ENCODE measurements at regions not wholly inside any gene's neighbourhood (a gene's known extent, or its start where the extent isn't known, plus 50 kb on each side); places are given as distances from the start of the nearest gene placed in this dataset.

- 85 to 86% methylated on average over 6 of the region's 6 CpGs for WGBS, 2 donors
- no peak for DNase-seq (ENCODE audit: low spot score in 2 of 2)
- no peak for TF ChIP-seq CTCF (IDR thresholded peaks at IDR 0.05)
- TF ChIP-seq POLR2A (IDR thresholded peaks at IDR 0.05): no peak
- no peak overlapping the region for H3K4me3 ChIP-seq (ENCODE audit: low read depth, poor library complexity, severe bottlenecking)
- intact Hi-C loops (cut with DNase I; ENCODE audit: low total_unique reads): no loop called here
These were observed 279.1 kb upstream of the PLET1 start for GRCh38 chr11:112539741-112540140.

- 65 to 68% methylated on average over 2 of the region's 2 CpGs for WGBS, 2 donors
- no peak for DNase-seq (ENCODE audit: low spot score in 2 of 2)
- no peak for TF ChIP-seq CTCF (IDR thresholded peaks at IDR 0.05)
- no peak for TF ChIP-seq POLR2A (IDR thresholded peaks at IDR 0.05)
- H3K4me3 ChIP-seq (ENCODE audit: low read depth, poor library complexity, severe bottlenecking): no peak overlapping the region
- intact Hi-C loops (cut with DNase I; ENCODE audit: low total_unique reads): no loop called here
These were observed 279.6 kb upstream of the PLET1 start for GRCh38 chr11:112540261-112540660.

- TF ChIP-seq CTCF (IDR thresholded peaks at IDR 0.05) (no peak), POLR2A (IDR thresholded peaks at IDR 0.05) (no peak)
- H3K4me3 ChIP-seq (ENCODE audit: low read depth, poor library complexity, severe bottlenecking): no peak overlapping the region
- intact Hi-C loops (cut with DNase I; ENCODE audit: low total_unique reads): no loop called here
- no peak for DNase-seq (ENCODE audit: low spot score in 2 of 2)
- 75% methylated on average over 3 of the region's 3 CpGs for WGBS, 2 donors
These were observed 280.7 kb upstream of the PLET1 start for GRCh38 chr11:112541140-112542046.

- WGBS, 2 donors: 88 to 94% methylated on average over 1 of the region's 1 CpG
- H3K4me3 ChIP-seq (ENCODE audit: low read depth, poor library complexity, severe bottlenecking): no peak overlapping the region
- no peak for TF ChIP-seq CTCF (IDR thresholded peaks at IDR 0.05)
- DNase-seq (ENCODE audit: low spot score in 2 of 2): no peak
- intact Hi-C loops (cut with DNase I; ENCODE audit: low total_unique reads): no loop called here
These were observed 281.8 kb upstream of the PLET1 start for GRCh38 chr11:112542479-112542878.

- no peak for DNase-seq (ENCODE audit: low spot score in 2 of 2)
- no peak for TF ChIP-seq CTCF (IDR thresholded peaks at IDR 0.05)
- no peak for TF ChIP-seq POLR2A (IDR thresholded peaks at IDR 0.05)
- intact Hi-C loops (cut with DNase I; ENCODE audit: low total_unique reads): no loop called here
- H3K4me3 ChIP-seq (ENCODE audit: low read depth, poor library complexity, severe bottlenecking): no peak overlapping the region
- 78 to 90% methylated on average over 3 of the region's 3 CpGs for whole genome bisulfite sequencing, 2 donors
These were observed 282.7 kb upstream of the PLET1 start for GRCh38 chr11:112543390-112543789.

DNA sequence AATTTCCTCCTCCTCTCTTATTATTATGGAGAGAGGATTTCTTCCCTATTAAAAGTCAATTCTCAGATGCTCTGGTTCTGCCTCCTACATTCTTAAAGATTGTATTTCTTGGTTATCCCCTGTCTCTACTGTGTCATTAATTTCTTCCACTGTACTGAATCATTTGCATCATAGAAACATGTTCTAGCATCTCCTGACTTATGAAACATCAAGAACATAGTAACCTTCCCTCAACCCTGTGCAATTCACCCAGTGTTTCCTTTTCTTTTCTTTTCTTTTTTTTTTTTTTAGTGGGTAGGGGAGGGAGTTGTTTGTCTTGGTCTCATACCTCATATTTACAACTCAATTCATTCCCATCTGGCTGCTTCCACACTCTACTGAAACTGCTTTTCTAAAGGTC, 288.0 kb upstream of the PLET1 start:
- DNase-seq (ENCODE audit: low spot score in 2 of 2): no peak
- TF ChIP-seq CTCF (IDR thresholded peaks at IDR 0.05) (no peak), POLR2A (IDR thresholded peaks at IDR 0.05) (no peak)
- no peak overlapping the region for H3K4me3 ChIP-seq (ENCODE audit: low read depth, poor library complexity, severe bottlenecking)
- intact Hi-C loops (cut with DNase I; ENCODE audit: low total_unique reads): no loop called here
